ENCODE measurements at regions not wholly inside any gene's neighbourhood (a gene's known extent, or its start where the extent isn't known, plus 50 kb on each side); places are given as distances from the start of the nearest gene placed in this dataset.

- TF ChIP-seq CTCF (IDR thresholded peaks at IDR 0.05; ENCODE audit: low read depth, low read length): no peak
- TF ChIP-seq EZH2phosphoT487 (IDR thresholded peaks at IDR 0.05; ENCODE audit: low read depth): no peak
These were observed 480.3 kb upstream of the NR3C2 start for GRCh38 chr4:148922497-148922896.

Measured in OCI-LY3 (cell line).